D341Med (cell line): ENCODE measurements at regions not wholly inside any gene's neighbourhood (a gene's known extent, or its start where the extent isn't known, plus 50 kb on each side); places are given as distances from the start of the nearest gene placed in this dataset.
"Not testable (repeated sequence)": the region's sequence is repeated elsewhere in the genome, so short reads cannot be mapped to it uniquely, and the experiment has no call there.

ENCODE experiments used
- DNase-seq: peaks from one replicate; pipeline ENCODE4 v3.0.0; 2012; ENCODE audit warnings: low spot score

- not testable (repeated sequence) for DNase-seq
Measured at GRCh38 chr9:42656789-42657188, 473.3 kb downstream of the SPATA31A6 start.

GRCh38 chr9:42657496-42657895 lies 474.0 kb downstream of the SPATA31A6 start:
- not testable (repeated sequence) for DNase-seq

GRCh38 chr9:42697146-42697545 lies 513.7 kb downstream of the SPATA31A6 start:
- not testable (repeated sequence) for DNase-seq

GRCh38 chr9:42702890-42703289 lies 519.4 kb downstream of the SPATA31A6 start:
- not testable (repeated sequence) for DNase-seq

- DNase-seq: not testable (repeated sequence)
Measured at GRCh38 chr9:42724841-42725835, 541.7 kb downstream of the SPATA31A6 start.

- peak; percentile 77 for DNase-seq
Measured at GRCh38 chr9:42743030-42743814, 559.8 kb downstream of the SPATA31A6 start.

- DNase-seq: not testable (repeated sequence)
Measured at GRCh38 chr9:42757251-42757650, 573.8 kb downstream of the SPATA31A6 start.

- DNase-seq: not testable (repeated sequence)
Measured at GRCh38 chr9:42759320-42759719, 575.9 kb downstream of the SPATA31A6 start.

- DNase-seq: not testable (repeated sequence)
Measured at GRCh38 chr9:42782201-42782600, 598.7 kb downstream of the SPATA31A6 start.

- peak; percentile 5 for DNase-seq
Measured at GRCh38 chr9:42792725-42793124, 609.3 kb downstream of the SPATA31A6 start.

GRCh38 chr9:42798571-42798970 lies 615.1 kb downstream of the SPATA31A6 start:
- not testable (repeated sequence) for DNase-seq

- not testable (repeated sequence) for DNase-seq
Measured at GRCh38 chr9:42802716-42803115, 619.3 kb downstream of the SPATA31A6 start.

GRCh38 chr9:42806674-42807073 lies 623.2 kb downstream of the SPATA31A6 start:
- DNase-seq: not testable (repeated sequence)

- DNase-seq: not testable (repeated sequence)
Measured at GRCh38 chr9:42821468-42821867, 638.0 kb downstream of the SPATA31A6 start.

GRCh38 chr9:42848156-42848555 lies 664.7 kb downstream of the SPATA31A6 start:
- not testable (repeated sequence) for DNase-seq

GRCh38 chr9:42850896-42851693 lies 667.6 kb downstream of the SPATA31A6 start:
- not testable (repeated sequence) for DNase-seq

- DNase-seq: not testable (repeated sequence)
Measured at GRCh38 chr9:42851701-42852100, 668.2 kb downstream of the SPATA31A6 start.

GRCh38 chr9:42852133-42852930 lies 668.9 kb downstream of the SPATA31A6 start:
- not testable (repeated sequence) for DNase-seq

- not testable (repeated sequence) for DNase-seq
Measured at GRCh38 chr9:42860133-42860532, 676.7 kb downstream of the SPATA31A6 start.

GRCh38 chr9:42862465-42862864 lies 679.0 kb downstream of the SPATA31A6 start:
- not testable (repeated sequence) for DNase-seq
